OCI-LY3 (cell line): ENCODE measurements at regions not wholly inside any gene's neighbourhood (a gene's known extent, or its start where the extent isn't known, plus 50 kb on each side); places are given as distances from the start of the nearest gene placed in this dataset.

ENCODE experiments used
- CTCF ChIP-seq: fragments of 200-600, 300-600 bp; sonication (generic); IDR thresholded peaks from 2 replicates; pipeline ENCODE4 v1.5.1; 2014; ENCODE audit warnings: antibody characterized with exemption, low read length, low read depth
- EZH2phosphoT487 ChIP-seq: fragments of 200-600 bp; shearing (Covaris generic); IDR thresholded peaks from 2 replicates; pipeline ENCODE4 v1.6.1; 2018; ENCODE audit warnings: antibody characterized with exemption, mixed run types, low read depth

- TF ChIP-seq CTCF (no peak), EZH2phosphoT487 (no peak)
These were observed 129.4 kb upstream of the BCOR start for GRCh38 chrX:40227125-40227524.
